Astrocyte of the cerebellum (primary cell): ENCODE measurements at regions not wholly inside any gene's neighbourhood (a gene's known extent, or its start where the extent isn't known, plus 50 kb on each side); places are given as distances from the start of the nearest gene placed in this dataset.
A peak's percentile ranks its signal among the peaks of the same experiment; 100 is the strongest.

Source experiments
- DNase-seq: peaks from one replicate; pipeline ENCODE4 v3.0.0-alpha.2; 2011; ENCODE audit warnings: low read depth
- H3K4me3 ChIP-seq: 2 replicates; pipeline ENCODE4 v1.5.1; 2011; ENCODE audit warnings: mild to moderate bottlenecking, low read depth, low read length, moderate library complexity
- in situ Hi-C: cut with HindIII; loops from 2 replicates; pipeline ENCODE4 v1.10.0; 2017; ENCODE audit warnings: low sequenced_read_pairs
- TF ChIP-seq, protein P1 (sequence below): IDR thresholded peaks from 2 replicates; pipeline ENCODE4 v1.5.1; 2012; ENCODE audit warnings: low read length, low read depth, moderate library complexity, mild to moderate bottlenecking; ENCODE audit errors: missing control alignments

DNA sequence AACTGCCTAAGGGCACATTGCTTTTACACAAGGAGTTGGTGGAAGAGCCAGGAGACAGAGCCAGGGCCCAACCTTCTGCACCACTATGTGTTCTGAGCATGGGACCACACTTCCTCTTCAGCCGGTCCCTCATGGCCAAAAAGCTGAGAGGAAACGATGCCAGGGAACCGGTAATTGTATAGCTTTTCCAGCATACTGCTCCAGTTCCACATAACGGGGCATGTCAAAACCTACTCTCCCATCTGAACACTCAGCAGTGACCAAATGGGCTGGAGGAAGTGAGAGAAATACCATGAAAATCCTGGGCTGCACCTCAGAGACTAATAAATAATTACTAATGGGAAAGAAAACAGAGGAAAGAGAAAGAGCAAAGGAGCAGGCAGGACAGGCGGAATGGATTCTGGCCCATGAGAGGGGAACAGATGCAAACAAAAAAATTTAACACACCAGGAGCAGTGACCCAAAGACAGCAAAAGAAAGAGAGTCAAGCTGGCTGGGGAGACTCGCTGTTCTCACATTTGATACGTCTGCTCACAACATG lies 52.0 kb upstream of the BMP2 start:
- TF ChIP-seq, protein P1, sequence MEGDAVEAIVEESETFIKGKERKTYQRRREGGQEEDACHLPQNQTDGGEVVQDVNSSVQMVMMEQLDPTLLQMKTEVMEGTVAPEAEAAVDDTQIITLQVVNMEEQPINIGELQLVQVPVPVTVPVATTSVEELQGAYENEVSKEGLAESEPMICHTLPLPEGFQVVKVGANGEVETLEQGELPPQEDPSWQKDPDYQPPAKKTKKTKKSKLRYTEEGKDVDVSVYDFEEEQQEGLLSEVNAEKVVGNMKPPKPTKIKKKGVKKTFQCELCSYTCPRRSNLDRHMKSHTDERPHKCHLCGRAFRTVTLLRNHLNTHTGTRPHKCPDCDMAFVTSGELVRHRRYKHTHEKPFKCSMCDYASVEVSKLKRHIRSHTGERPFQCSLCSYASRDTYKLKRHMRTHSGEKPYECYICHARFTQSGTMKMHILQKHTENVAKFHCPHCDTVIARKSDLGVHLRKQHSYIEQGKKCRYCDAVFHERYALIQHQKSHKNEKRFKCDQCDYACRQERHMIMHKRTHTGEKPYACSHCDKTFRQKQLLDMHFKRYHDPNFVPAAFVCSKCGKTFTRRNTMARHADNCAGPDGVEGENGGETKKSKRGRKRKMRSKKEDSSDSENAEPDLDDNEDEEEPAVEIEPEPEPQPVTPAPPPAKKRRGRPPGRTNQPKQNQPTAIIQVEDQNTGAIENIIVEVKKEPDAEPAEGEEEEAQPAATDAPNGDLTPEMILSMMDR: no peak
- in situ Hi-C loops: no loop called here
- H3K4me3 ChIP-seq: no peak overlapping the region
- DNase-seq: no peak

DNA sequence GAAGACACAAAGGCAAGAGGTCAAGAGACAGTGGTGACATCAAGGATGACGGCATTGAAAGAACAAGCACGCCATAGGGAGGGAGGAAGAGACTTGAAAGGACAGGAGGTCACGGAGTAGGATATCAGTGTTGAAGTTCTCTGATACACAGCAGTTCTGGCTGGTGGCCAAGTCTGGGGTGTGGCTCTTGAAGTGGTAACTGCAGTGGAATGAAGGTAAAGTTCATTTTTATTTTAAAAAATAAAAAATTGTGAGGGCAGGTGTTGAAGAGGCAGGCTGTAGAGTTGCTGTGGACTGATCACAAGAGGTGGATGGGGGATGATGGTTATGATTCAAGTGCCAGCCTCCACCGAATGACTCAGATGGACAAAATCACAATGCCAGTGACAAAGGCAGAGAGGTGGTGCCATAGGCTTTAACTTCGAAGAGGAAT lies 53.2 kb upstream of the BMP2 start:
- in situ Hi-C loops: no loop called here
- H3K4me3 ChIP-seq: no peak overlapping the region
- TF ChIP-seq, protein P1: no peak
- DNase-seq: no peak

- H3K4me3 ChIP-seq: no peak overlapping the region
- TF ChIP-seq, protein P1: no peak
- DNase-seq: no peak
- in situ Hi-C loops: no loop called here
Observed at GRCh38 chr20:6711951-6712649, 55.4 kb upstream of the BMP2 start.

- DNase-seq: no peak
- in situ Hi-C loops: loop anchor here (5.0 kb wide), 1 partner anchor 58 kb away; no protein-coding TSS in a partner anchor
- TF ChIP-seq, protein P1: no peak
- H3K4me3 ChIP-seq: no peak overlapping the region
Observed at GRCh38 chr20:6709910-6710595, 57.4 kb upstream of the BMP2 start.

- in situ Hi-C loops: loop anchor here (5.0 kb wide), 1 partner anchor 56 kb away; no protein-coding TSS in a partner anchor
- TF ChIP-seq, protein P1: no peak
- H3K4me3 ChIP-seq: no peak overlapping the region
- DNase-seq: peak; percentile 67
Observed at GRCh38 chr20:6708010-6708409, 59.5 kb upstream of the BMP2 start.

- DNase-seq: no peak
- no peak overlapping the region for H3K4me3 ChIP-seq
- TF ChIP-seq, protein P1: no peak
- in situ Hi-C loops: loop anchor here (5.0 kb wide), 1 partner anchor 55 kb away; no protein-coding TSS in a partner anchor
Observed at GRCh38 chr20:6707321-6707831, 60.1 kb upstream of the BMP2 start.
